GM23338 (cell line): ENCODE measurements at regions not wholly inside any gene's neighbourhood (a gene's known extent, or its start where the extent isn't known, plus 50 kb on each side); places are given as distances from the start of the nearest gene placed in this dataset.

Source experiments
- EZH2 ChIP-seq: fragments of 200-600 bp; sonication (generic); IDR thresholded peaks from one replicate; pipeline ENCODE4 v1.8.0; 2017; ENCODE audit warnings: antibody characterized with exemption, mild to moderate bottlenecking, low read depth; ENCODE audit not compliant: unreplicated experiment
- EZH2phosphoT487 ChIP-seq: fragments of 200-600 bp; sonication (generic); IDR thresholded peaks from one replicate; pipeline ENCODE4 v1.8.1; 2018; ENCODE audit warnings: antibody characterized with exemption; ENCODE audit not compliant: unreplicated experiment
- JUNB ChIP-seq: IDR thresholded peaks from one replicate; pipeline ENCODE4 v1.6.1; 2016; ENCODE audit warnings: antibody characterized with exemption; ENCODE audit not compliant: unreplicated experiment
- NANOG ChIP-seq: IDR thresholded peaks from 2 replicates; pipeline ENCODE4 v1.6.1; 2016; ENCODE audit warnings: antibody characterized with exemption, borderline replicate concordance
- POLR2AphosphoS5 ChIP-seq: IDR thresholded peaks from 2 replicates; pipeline ENCODE4 v1.6.1; 2016; ENCODE audit warnings: antibody characterized with exemption, low read depth
- REST ChIP-seq: IDR thresholded peaks from one replicate; pipeline ENCODE4 v1.6.1; 2018; ENCODE audit warnings: antibody characterized with exemption; ENCODE audit not compliant: unreplicated experiment
- STAT1 ChIP-seq: IDR thresholded peaks from one replicate; pipeline ENCODE4 v1.6.1; 2016; ENCODE audit warnings: antibody characterized with exemption; ENCODE audit not compliant: unreplicated experiment
- TF ChIP-seq, protein P1 (sequence below), 2 experiments: fragments of 200-600 bp in 1 of 2; sonication (generic) in 1 of 2; conservative IDR thresholded peaks; 2 replicates each; pipeline versions ENCODE4 v1.5.1 to v1.6.1; 2016 to 2017; ENCODE audit warnings: antibody characterized with exemption in 2 of 2, low read depth in 2 of 2, mild to moderate bottlenecking in 2 of 2, moderate library complexity in 1 of 2
- TF ChIP-seq, protein P2 (sequence below): IDR thresholded peaks from 2 replicates; pipeline ENCODE4 v1.6.1; 2016; ENCODE audit warnings: antibody characterized with exemption

GRCh38 chr3:163462446-163462845 is 1615.8 kb downstream of the SI start:
- TF ChIP-seq POLR2AphosphoS5 (no peak), EZH2 (no peak), EZH2phosphoT487 (no peak), STAT1 (no peak), JUNB (no peak), REST (no peak), NANOG (no peak)
- TF ChIP-seq, protein P1, sequence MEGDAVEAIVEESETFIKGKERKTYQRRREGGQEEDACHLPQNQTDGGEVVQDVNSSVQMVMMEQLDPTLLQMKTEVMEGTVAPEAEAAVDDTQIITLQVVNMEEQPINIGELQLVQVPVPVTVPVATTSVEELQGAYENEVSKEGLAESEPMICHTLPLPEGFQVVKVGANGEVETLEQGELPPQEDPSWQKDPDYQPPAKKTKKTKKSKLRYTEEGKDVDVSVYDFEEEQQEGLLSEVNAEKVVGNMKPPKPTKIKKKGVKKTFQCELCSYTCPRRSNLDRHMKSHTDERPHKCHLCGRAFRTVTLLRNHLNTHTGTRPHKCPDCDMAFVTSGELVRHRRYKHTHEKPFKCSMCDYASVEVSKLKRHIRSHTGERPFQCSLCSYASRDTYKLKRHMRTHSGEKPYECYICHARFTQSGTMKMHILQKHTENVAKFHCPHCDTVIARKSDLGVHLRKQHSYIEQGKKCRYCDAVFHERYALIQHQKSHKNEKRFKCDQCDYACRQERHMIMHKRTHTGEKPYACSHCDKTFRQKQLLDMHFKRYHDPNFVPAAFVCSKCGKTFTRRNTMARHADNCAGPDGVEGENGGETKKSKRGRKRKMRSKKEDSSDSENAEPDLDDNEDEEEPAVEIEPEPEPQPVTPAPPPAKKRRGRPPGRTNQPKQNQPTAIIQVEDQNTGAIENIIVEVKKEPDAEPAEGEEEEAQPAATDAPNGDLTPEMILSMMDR (conservative IDR thresholded peaks at IDR 0.05; ENCODE audit: low read depth in 2 of 2): no peak
- TF ChIP-seq, protein P2, sequence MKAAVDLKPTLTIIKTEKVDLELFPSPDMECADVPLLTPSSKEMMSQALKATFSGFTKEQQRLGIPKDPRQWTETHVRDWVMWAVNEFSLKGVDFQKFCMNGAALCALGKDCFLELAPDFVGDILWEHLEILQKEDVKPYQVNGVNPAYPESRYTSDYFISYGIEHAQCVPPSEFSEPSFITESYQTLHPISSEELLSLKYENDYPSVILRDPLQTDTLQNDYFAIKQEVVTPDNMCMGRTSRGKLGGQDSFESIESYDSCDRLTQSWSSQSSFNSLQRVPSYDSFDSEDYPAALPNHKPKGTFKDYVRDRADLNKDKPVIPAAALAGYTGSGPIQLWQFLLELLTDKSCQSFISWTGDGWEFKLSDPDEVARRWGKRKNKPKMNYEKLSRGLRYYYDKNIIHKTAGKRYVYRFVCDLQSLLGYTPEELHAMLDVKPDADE: no peak
